ENCODE measurements at regions not wholly inside any gene's neighbourhood (a gene's known extent, or its start where the extent isn't known, plus 50 kb on each side); places are given as distances from the start of the nearest gene placed in this dataset.
"Not testable (repeated sequence)": the region's sequence is repeated elsewhere in the genome, so short reads cannot be mapped to it uniquely, and the experiment has no call there.

- no peak for DNase-seq
- Mint-ChIP-seq H3K36me3 (ENCODE audit: low read depth) (no peaks in the 10 kb centered on the region), H3K4me3 (no peak overlapping the region), H3K27ac (no peak overlapping the region), H3K9me3 (no peaks in the 10 kb centered on the region), H3K27me3 (peaks cover 4% of the 10 kb centered on the region), H3K4me1 (no peaks in the 10 kb centered on the region)
- intact Hi-C loops (cut with micrococcal nuclease), result no loop called here
Observed at GRCh38 chr2:20949256-20949655, 94.6 kb downstream of the APOB start.

GRCh38 chr2:20946468-20946867 is 97.4 kb downstream of the APOB start:
- no peak for DNase-seq
- no peaks in the 10 kb centered on the region for H3K4me1 Mint-ChIP-seq
- H3K27ac Mint-ChIP-seq, result no peak overlapping the region
- no peaks in the 10 kb centered on the region for H3K9me3 Mint-ChIP-seq
- intact Hi-C loops (cut with micrococcal nuclease), result no loop called here
- H3K36me3 Mint-ChIP-seq (ENCODE audit: low read depth), result no peaks in the 10 kb centered on the region
- H3K4me3 Mint-ChIP-seq, result no peak overlapping the region
- H3K27me3 Mint-ChIP-seq, result peaks cover 4% of the 10 kb centered on the region

- H3K4me3 Mint-ChIP-seq; H3K9me3 Mint-ChIP-seq; H3K27me3 Mint-ChIP-seq; H3K36me3 Mint-ChIP-seq (ENCODE audit: low read depth); intact Hi-C loops (cut with micrococcal nuclease); DNase-seq; H3K27ac Mint-ChIP-seq; H3K4me1 Mint-ChIP-seq: not testable (repeated sequence)
Observed at GRCh38 chr2:20943721-20944120, 100.2 kb downstream of the APOB start.

- Mint-ChIP-seq H3K9me3 (no peaks in the 10 kb centered on the region), H3K4me1 (no peaks in the 10 kb centered on the region), H3K27ac (no peak overlapping the region), H3K27me3 (peaks cover 3% of the 10 kb centered on the region), H3K4me3 (no peak overlapping the region), H3K36me3 (ENCODE audit: low read depth) (no peaks in the 10 kb centered on the region)
- no peak for DNase-seq
- intact Hi-C loops (cut with micrococcal nuclease), result no loop called here
Observed at GRCh38 chr2:20942646-20943125, 101.2 kb downstream of the APOB start.

GRCh38 chr2:20940856-20941255 is 103.0 kb downstream of the APOB start:
- no peaks in the 10 kb centered on the region for H3K36me3 Mint-ChIP-seq (ENCODE audit: low read depth)
- DNase-seq, result no peak
- H3K9me3 Mint-ChIP-seq, result no peaks in the 10 kb centered on the region
- peaks cover 3% of the 10 kb centered on the region for H3K27me3 Mint-ChIP-seq
- intact Hi-C loops (cut with micrococcal nuclease), result no loop called here
- H3K4me3 Mint-ChIP-seq, result no peak overlapping the region
- H3K27ac Mint-ChIP-seq, result no peak overlapping the region
- H3K4me1 Mint-ChIP-seq, result no peaks in the 10 kb centered on the region

- Mint-ChIP-seq H3K36me3 (ENCODE audit: low read depth) (no peaks in the 10 kb centered on the region), H3K27ac (no peak overlapping the region), H3K9me3 (no peaks in the 10 kb centered on the region), H3K27me3 (peaks cover 1% of the 10 kb centered on the region), H3K4me3 (no peak overlapping the region), H3K4me1 (no peaks in the 10 kb centered on the region)
- intact Hi-C loops (cut with micrococcal nuclease), result no loop called here
- no peak for DNase-seq
Observed at GRCh38 chr2:20939931-20940795, 103.7 kb downstream of the APOB start.

GRCh38 chr2:20937353-20937752 is 106.5 kb downstream of the APOB start:
- Mint-ChIP-seq H3K27me3 (peaks cover 3% of the 10 kb centered on the region), H3K27ac (no peak overlapping the region), H3K9me3 (no peaks in the 10 kb centered on the region), H3K36me3 (ENCODE audit: low read depth) (no peaks in the 10 kb centered on the region), H3K4me1 (no peaks in the 10 kb centered on the region), H3K4me3 (no peak overlapping the region)
- intact Hi-C loops (cut with micrococcal nuclease), result no loop called here
- no peak for DNase-seq

- intact Hi-C loops (cut with micrococcal nuclease), result no loop called here
- no peak overlapping the region for H3K4me3 Mint-ChIP-seq
- no peak overlapping the region for H3K27ac Mint-ChIP-seq
- no peak for DNase-seq
- peaks cover 5% of the 10 kb centered on the region for H3K27me3 Mint-ChIP-seq
- no peaks in the 10 kb centered on the region for H3K9me3 Mint-ChIP-seq
- no peaks in the 10 kb centered on the region for H3K36me3 Mint-ChIP-seq (ENCODE audit: low read depth)
- no peaks in the 10 kb centered on the region for H3K4me1 Mint-ChIP-seq
Observed at GRCh38 chr2:20935168-20935775, 108.6 kb downstream of the APOB start.

GRCh38 chr2:20934236-20934635 is 109.6 kb downstream of the APOB start:
- Mint-ChIP-seq H3K27me3 (peaks cover 5% of the 10 kb centered on the region), H3K36me3 (ENCODE audit: low read depth) (no peaks in the 10 kb centered on the region), H3K9me3 (no peaks in the 10 kb centered on the region), H3K4me3 (no peak overlapping the region), H3K4me1 (no peaks in the 10 kb centered on the region), H3K27ac (no peak overlapping the region)
- no peak for DNase-seq
- intact Hi-C loops (cut with micrococcal nuclease), result no loop called here

- H3K27me3 Mint-ChIP-seq, result peaks cover 5% of the 10 kb centered on the region
- no peaks in the 10 kb centered on the region for H3K9me3 Mint-ChIP-seq
- H3K36me3 Mint-ChIP-seq (ENCODE audit: low read depth), result no peaks in the 10 kb centered on the region
- intact Hi-C loops (cut with micrococcal nuclease), result no loop called here
- no peak for DNase-seq
- H3K4me1 Mint-ChIP-seq, result no peaks in the 10 kb centered on the region
- no peak overlapping the region for H3K27ac Mint-ChIP-seq
- no peak overlapping the region for H3K4me3 Mint-ChIP-seq
Observed at GRCh38 chr2:20933714-20934113, 110.2 kb downstream of the APOB start.

- H3K27me3 Mint-ChIP-seq, result peaks cover 5% of the 10 kb centered on the region
- no peak overlapping the region for H3K27ac Mint-ChIP-seq
- H3K4me3 Mint-ChIP-seq, result no peak overlapping the region
- DNase-seq, result no peak
- no peaks in the 10 kb centered on the region for H3K36me3 Mint-ChIP-seq (ENCODE audit: low read depth)
- H3K9me3 Mint-ChIP-seq, result no peaks in the 10 kb centered on the region
- no peaks in the 10 kb centered on the region for H3K4me1 Mint-ChIP-seq
- intact Hi-C loops (cut with micrococcal nuclease), result no loop called here
Observed at GRCh38 chr2:20931346-20931745, 108.4 kb upstream of the LDAH start.

GRCh38 chr2:20930928-20931327 is 108.0 kb upstream of the LDAH start:
- intact Hi-C loops (cut with micrococcal nuclease), result no loop called here
- Mint-ChIP-seq H3K27ac (no peak overlapping the region), H3K27me3 (peaks cover 5% of the 10 kb centered on the region), H3K4me3 (no peak overlapping the region), H3K4me1 (no peaks in the 10 kb centered on the region), H3K36me3 (ENCODE audit: low read depth) (no peaks in the 10 kb centered on the region), H3K9me3 (no peaks in the 10 kb centered on the region)
- DNase-seq, result no peak

- DNase-seq, result no peak
- Mint-ChIP-seq H3K4me1 (no peaks in the 10 kb centered on the region), H3K9me3 (no peaks in the 10 kb centered on the region), H3K36me3 (ENCODE audit: low read depth) (no peaks in the 10 kb centered on the region), H3K4me3 (no peak overlapping the region), H3K27ac (no peak overlapping the region), H3K27me3 (peaks cover 5% of the 10 kb centered on the region)
- intact Hi-C loops (cut with micrococcal nuclease), result no loop called here
Observed at GRCh38 chr2:20929721-20930120, 106.8 kb upstream of the LDAH start.

- intact Hi-C loops (cut with micrococcal nuclease), result no loop called here
- Mint-ChIP-seq H3K27ac (no peak overlapping the region), H3K4me3 (no peak overlapping the region), H3K27me3 (peaks cover 2% of the 10 kb centered on the region), H3K9me3 (no peaks in the 10 kb centered on the region), H3K4me1 (no peaks in the 10 kb centered on the region), H3K36me3 (ENCODE audit: low read depth) (no peaks in the 10 kb centered on the region)
- no peak for DNase-seq
Observed at GRCh38 chr2:20928617-20929016, 105.7 kb upstream of the LDAH start.
